ENCODE measurements at regions not wholly inside any gene's neighbourhood (a gene's known extent, or its start where the extent isn't known, plus 50 kb on each side); places are given as distances from the start of the nearest gene placed in this dataset.
"Not testable (repeated sequence)": the region's sequence is repeated elsewhere in the genome, so short reads cannot be mapped to it uniquely, and the experiment has no call there.

DNA sequence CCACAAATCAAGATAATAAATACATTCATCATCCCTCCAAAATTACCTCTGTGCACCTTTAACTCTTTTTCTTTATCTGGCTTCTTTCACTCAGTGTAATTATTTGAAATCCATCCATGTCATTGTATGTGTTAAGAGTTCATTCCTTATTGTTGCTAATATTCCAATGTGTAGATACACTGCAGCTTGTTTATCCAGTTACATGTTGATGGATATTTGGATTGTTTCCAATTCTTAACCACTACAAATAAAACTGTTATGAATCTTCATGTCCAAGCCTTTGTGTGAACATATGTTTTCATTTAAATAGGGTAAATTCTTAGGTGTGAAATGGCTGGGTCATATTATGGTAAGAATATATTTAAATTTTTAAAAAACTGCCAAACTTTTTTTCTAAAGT is 323.3 kb upstream of the NCAM1 start:
- no peak for DNase-seq
- in situ Hi-C loops (cut with HindIII; ENCODE audit: low pct_ligation_motif_present, low pct_unique_long_range_greater_than_20kb, low sequenced_read_pairs), result no loop called here

DNA sequence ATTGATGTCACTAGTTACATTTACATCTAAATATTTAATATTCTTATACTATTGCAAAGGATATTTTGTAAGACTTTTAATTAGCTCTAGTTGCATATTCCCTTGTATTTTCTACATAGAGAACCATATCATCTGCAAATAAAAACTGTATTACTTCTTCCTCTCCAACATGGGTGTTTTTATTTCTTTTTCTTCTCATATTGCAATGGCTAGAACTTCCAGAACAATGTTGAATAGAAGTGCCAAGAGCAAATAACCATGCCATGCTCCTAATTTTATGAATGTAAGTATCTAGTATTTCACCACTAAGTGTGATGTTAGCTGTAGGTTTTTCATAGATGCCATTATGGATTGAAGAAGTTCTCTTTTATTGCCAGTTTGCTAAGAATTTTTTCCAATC is 321.8 kb upstream of the NCAM1 start:
- no peak for DNase-seq
- in situ Hi-C loops (cut with HindIII; ENCODE audit: low pct_ligation_motif_present, low pct_unique_long_range_greater_than_20kb, low sequenced_read_pairs), result no loop called here

DNA sequence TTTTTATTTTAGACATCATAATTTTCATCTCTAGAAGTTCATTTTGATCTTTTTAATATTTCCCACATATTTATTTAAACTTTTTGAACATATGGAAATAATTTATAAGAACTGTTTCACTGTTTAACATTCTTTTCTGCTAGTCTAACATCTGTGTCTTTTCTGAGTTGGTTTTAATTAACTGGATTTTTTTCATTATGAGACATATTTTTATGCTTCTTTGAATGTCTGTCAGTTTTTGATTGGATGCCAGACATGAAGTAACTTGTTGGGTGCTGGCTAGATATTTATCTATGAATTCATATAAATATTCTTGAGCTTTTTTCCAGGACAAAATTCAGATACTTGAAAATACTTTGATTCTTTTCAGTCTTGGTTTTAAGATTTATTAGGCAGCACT is 317.8 kb upstream of the NCAM1 start:
- in situ Hi-C loops (cut with HindIII; ENCODE audit: low pct_ligation_motif_present, low pct_unique_long_range_greater_than_20kb, low sequenced_read_pairs), result no loop called here
- DNase-seq, result no peak

DNA sequence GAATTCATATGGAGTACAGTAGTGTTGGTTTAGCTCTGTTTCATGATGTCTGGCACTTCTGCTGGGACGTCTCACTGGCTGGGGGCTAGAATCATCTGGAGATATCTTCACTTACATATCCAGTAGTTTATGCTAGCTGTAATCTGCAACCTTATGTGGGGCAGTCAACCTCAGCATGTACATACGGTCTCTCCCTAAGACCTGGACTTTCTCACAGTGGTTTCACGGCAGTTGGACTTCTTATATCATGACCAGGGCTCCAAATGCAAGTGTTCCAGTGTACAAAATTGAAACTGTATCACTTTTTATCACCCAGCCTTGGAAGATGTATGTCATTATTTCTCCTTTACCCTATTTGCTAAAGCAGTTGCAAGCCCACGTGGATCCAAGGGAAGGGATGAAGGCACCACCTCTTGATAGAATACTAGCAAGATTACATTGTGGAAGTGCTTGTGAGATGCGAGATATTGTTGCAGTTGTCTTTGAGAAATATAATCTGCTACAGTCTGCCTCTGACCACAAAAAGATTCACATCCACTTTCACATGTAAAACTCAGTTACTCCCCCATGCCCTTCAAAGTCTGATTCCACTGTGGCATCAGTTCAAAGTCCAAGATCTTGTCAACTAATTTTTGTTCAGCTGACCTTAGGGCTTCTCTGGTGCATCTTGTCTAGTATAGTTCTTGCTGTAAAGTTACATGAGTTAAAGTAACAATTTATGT is 316.6 kb upstream of the NCAM1 start:
- DNase-seq, result no peak
- in situ Hi-C loops (cut with HindIII; ENCODE audit: low pct_ligation_motif_present, low pct_unique_long_range_greater_than_20kb, low sequenced_read_pairs), result no loop called here

DNA sequence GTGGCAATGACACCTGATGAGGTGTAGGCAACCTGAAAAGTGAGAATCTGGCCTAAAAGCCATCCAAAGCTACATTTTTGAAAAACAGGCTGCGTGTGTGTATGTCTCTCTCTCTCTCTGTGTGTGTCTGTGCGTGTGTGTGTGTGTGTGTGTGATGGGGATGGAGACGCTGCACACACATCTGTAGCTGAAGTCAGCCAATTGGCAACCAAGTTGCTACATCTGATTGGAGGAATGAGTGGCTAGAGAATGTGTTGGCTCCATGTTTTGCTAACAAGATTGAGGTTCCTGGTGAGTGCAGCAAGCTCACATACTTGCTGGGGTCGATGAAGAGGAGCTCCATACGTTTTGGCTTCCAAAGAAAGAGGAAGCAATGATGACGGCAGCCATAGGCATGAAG is 311.4 kb upstream of the NCAM1 start:
- in situ Hi-C loops (cut with HindIII; ENCODE audit: low pct_ligation_motif_present, low pct_unique_long_range_greater_than_20kb, low sequenced_read_pairs), result no loop called here
- DNase-seq, result no peak

DNA sequence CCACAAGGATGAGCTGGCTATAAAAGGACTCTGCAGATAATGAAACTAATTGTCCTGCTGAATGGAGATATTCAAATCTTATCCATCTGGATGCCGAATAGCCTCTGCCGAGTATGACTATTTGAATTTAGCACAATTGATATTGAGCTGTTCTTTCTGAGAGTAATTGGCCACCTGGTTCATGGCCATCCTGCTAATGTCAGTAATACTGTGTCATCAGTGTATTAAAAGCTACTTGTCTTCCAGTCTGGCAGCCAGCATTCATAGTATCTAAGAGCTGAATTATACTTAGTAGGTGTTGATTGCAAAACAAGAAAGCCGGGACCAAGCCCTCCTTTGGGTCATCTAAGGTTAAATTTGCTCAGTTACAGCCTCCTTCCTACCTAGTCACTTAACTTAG is 310.7 kb upstream of the NCAM1 start:
- in situ Hi-C loops (cut with HindIII; ENCODE audit: low pct_ligation_motif_present, low pct_unique_long_range_greater_than_20kb, low sequenced_read_pairs), result no loop called here
- DNase-seq, result no peak

DNA sequence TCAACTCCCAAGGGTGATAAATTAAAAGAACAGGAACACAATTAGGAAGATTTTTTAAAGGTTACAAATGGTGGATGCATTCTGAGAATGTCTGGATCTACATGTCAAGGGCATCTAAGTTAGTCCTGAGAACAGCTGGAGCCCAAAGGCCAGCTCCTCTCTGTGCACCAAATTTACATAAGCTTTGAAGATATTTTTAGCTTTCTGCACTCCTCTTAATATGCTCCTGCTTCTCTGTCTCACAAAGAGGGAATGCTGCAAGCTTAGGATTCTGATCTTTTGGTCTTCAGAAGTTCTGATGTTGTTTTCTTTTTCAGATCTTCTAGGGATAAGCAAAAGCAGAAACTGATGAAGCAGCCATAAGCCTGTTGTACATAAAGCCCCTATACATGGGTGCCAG is 309.8 kb upstream of the NCAM1 start:
- no peak for DNase-seq
- in situ Hi-C loops (cut with HindIII; ENCODE audit: low pct_ligation_motif_present, low pct_unique_long_range_greater_than_20kb, low sequenced_read_pairs), result no loop called here

DNA sequence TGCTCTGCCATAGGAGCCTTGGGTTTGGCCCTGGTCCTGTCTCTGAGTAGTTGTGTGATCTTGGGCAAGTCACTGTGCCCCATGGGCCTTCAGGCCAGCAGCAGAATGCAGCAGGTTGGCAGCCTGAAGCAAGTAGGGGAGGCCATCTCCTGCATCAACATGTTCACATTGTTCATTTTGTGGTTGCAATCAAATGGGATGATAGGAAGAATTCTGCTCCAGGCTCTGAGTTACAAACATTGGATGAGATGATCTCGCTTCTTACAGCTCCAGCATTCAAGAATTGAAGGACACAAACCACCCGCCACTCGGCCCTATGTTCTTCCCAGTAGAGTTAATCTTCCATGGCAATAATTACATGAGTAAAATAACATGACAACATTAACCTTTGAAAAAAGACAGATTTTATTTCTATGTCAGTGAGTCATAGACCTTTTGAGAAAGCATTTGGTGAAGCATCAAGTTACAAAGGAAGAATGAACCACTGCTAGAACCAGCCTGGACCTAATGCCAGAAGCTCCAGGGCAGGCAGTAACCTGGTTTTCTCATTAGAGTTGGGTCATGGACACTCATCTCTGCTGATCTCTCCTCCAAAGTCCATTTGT is 308.3 kb upstream of the NCAM1 start:
- in situ Hi-C loops (cut with HindIII; ENCODE audit: low pct_ligation_motif_present, low pct_unique_long_range_greater_than_20kb, low sequenced_read_pairs), result no loop called here
- no peak for DNase-seq

DNA sequence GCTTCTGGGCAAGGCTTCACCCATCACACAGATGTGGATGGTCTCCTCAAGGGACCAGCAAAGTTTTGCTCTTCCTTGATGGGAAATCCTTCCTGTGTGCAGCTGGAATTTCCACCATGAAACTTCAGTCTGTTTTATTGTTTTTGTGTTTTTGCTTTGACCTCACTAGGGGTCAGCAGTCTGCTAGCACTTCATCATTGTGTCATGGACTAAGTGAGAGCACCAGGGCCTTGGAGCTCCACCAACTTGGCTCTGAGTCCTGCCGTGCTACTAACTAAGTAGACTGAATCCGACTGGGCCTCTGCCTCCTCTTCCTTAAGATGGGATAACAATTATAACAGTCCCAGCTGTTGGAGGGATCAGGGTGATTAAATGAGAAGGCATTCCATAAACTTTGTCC is 305.8 kb upstream of the NCAM1 start:
- DNase-seq, result no peak
- in situ Hi-C loops (cut with HindIII; ENCODE audit: low pct_ligation_motif_present, low pct_unique_long_range_greater_than_20kb, low sequenced_read_pairs), result no loop called here

DNA sequence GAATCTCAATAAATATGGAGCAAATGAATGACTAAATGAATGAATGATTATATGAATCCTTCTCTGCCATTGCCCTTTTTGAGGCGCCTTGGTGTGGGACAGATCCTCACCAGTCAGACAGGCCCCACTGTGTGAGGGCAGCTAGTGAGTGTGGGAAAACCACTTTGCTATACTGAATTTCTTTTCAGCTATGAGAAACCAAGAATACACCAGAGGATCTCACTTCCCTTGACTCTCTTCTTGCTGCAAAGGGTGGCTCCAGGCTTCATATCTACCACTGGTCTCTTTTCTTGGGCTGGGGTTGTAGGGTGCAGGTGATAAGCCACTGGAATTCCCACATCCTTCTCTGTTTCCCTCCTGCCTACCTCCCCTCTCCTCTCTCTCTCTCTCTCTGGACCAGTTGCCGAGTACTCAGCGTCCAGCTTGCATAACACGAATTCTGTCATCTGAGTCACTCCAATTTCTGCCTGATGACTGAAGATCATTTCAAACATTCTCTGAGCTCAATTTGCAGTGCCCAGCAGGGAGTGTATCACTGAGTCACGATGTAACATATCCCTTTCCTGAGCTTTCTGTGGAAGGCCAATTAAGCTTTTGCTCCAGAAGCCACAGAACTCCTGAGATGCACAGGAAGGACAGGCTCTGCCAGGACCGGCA is 304.3 kb upstream of the NCAM1 start:
- in situ Hi-C loops (cut with HindIII; ENCODE audit: low pct_ligation_motif_present, low pct_unique_long_range_greater_than_20kb, low sequenced_read_pairs), result no loop called here
- DNase-seq, result no peak

DNA sequence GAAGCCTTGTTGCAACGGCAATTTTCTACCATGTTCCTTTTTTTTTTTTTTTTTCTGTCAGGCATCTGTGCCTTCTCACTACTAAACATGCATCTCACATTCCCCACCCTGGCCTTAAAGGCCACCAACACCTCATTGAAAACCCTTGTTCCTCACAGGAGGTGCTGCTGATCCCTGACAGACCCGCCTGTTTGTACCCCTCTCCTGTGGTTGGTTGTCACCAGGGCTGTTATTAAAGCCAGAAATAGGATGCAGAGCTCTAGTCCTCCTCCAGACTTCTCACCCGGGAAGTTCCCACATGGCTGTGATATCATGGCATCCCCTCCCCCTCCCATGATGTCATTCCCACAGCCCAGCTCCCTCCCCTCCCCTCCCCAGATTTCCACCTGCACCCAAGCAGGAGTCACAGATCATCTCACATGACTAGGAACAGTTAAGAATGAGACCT is 302.8 kb upstream of the NCAM1 start:
- DNase-seq, result no peak
- in situ Hi-C loops (cut with HindIII; ENCODE audit: low pct_ligation_motif_present, low pct_unique_long_range_greater_than_20kb, low sequenced_read_pairs), result no loop called here

DNA sequence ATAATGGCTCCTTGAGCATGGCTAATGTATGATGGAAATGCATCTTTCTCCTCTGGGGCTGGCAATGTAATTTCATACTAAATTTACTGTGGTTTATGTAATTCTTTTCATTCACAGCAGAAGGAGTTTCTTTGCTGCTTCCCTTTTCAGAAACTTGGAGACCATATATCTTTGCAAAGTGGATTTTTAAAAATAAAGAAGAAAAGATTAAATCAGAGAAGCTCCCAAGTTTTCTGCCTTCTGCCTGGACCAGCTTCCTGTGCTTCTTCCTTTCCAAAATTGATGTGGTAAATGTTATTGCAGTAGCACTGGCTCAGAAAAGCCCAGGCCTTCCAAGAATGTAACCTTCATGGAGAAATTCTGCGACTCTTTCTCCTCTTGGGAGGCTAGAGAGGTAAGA is 300.1 kb upstream of the NCAM1 start:
- in situ Hi-C loops (cut with HindIII; ENCODE audit: low pct_ligation_motif_present, low pct_unique_long_range_greater_than_20kb, low sequenced_read_pairs), result no loop called here

DNA sequence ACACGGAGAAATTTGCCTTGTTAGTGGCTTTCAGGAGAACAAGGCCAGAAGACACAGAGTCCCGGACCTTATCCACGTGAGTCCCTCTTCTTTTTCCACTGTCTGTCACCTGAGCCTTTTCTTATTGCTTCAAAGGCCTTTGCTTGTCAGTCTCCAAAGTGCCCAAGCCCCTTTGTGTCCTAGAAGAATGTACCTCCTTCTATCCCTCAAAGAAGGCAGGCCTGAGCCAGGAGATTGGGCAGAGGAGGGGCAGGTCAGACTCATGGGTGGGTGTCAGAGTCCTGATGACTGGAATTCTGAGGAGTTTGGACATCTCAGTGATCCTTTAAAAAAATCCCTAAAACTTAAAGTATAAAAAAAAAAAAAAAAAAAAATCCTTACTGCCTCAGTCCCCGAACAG is 299.6 kb upstream of the NCAM1 start:
- in situ Hi-C loops (cut with HindIII; ENCODE audit: low pct_ligation_motif_present, low pct_unique_long_range_greater_than_20kb, low sequenced_read_pairs), result no loop called here

More for the DNA sequence above, 300.1 kb upstream of the NCAM1 start:
- DNase-seq, result no peak

DNA sequence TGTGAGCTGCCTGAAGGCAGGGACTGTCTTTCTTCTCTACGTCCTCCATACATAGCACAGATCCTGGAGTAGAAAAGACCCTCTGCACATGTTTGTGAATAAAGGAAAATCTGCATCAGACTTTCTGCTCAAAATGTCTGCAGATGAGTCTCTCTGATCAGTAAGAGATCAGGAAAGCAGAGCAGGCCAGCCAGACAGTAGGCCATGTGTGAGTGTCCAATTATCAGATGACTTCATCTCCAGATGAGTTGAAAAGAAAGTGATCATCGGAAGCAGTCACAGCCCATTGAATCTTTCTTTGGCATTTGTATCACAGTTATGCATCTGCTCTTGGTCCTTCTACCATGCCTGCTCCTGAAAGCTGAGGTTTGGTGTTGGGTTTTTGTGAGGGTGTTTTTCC is 298.7 kb upstream of the NCAM1 start:
- in situ Hi-C loops (cut with HindIII; ENCODE audit: low pct_ligation_motif_present, low pct_unique_long_range_greater_than_20kb, low sequenced_read_pairs), result no loop called here
- DNase-seq, result no peak

More for the DNA sequence above, 299.6 kb upstream of the NCAM1 start:
- DNase-seq, result no peak

DNA sequence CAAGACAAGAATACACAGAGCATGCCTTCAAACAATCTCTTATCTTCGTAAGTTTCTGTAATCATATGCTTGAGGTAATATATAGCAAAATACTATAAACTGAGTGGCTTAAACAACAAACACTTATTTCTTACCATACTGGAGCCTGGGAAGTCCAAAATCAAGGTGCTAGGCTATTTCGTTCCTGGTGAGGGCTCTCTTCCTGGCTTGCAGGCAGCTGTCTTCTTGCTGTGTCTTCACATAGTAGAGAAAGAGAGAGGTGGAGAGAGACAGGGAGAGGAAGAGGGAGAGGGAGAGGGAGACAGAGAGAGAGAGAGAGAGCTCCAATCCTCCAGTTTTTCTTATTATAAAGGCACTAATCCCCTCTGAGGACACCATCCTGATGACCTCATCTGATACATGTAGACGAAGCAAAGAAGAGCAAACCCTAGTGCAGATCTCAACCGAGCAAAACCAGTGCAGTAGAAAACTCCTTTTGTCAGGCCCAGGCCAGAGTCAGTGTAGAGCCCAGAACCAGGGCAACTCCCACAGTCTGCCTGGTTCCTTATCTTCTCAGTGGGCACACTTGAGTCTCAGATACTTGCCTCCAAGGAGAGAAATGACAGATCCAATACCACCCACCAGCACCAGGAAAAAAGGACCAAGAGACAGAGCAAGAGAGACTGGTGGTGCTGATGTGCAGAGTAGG is 297.1 kb upstream of the NCAM1 start:
- no peak for DNase-seq
- in situ Hi-C loops (cut with HindIII; ENCODE audit: low pct_ligation_motif_present, low pct_unique_long_range_greater_than_20kb, low sequenced_read_pairs), result no loop called here

DNA sequence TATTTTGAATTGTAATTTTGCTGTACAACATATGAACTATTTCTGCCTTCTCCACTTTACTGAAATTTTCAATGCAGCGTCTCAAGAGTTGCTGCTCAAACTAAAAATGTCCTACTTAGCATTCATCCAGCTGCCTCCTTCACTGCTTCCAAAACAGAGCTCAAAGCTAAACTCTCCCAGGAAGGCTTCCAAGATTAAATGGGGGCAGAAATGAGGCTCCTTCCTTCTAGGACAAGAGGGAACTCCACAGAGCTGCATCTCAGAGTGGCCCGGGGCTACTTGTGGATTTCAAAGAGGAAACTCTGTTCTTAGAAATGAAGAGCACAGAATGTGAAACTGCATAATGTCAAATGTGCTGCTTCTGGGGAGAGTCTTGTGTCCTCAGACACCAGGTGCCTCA is 295.9 kb upstream of the NCAM1 start:
- no peak for DNase-seq
- in situ Hi-C loops (cut with HindIII; ENCODE audit: low pct_ligation_motif_present, low pct_unique_long_range_greater_than_20kb, low sequenced_read_pairs), result no loop called here

DNA sequence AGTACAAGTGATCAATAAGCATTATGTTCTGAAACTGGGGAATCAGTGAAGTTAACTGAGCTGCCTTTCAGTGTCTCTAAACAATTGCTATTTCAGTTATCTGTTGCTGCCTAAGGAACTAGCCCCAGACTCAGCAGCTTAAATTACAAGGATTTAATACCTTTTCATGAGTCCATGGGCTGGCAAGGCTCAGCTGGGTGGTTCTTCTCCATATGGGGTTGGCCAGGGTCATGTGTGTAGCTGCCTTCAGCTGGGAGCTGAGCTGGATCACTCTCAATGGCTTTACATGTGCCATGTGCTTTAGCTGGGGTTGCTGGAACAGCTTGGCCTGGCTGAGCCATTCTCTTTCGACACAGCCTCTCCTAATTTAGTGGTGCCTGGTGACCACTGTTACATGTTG is 295.0 kb upstream of the NCAM1 start:
- no peak for DNase-seq
- in situ Hi-C loops (cut with HindIII; ENCODE audit: low pct_ligation_motif_present, low pct_unique_long_range_greater_than_20kb, low sequenced_read_pairs), result no loop called here

DNA sequence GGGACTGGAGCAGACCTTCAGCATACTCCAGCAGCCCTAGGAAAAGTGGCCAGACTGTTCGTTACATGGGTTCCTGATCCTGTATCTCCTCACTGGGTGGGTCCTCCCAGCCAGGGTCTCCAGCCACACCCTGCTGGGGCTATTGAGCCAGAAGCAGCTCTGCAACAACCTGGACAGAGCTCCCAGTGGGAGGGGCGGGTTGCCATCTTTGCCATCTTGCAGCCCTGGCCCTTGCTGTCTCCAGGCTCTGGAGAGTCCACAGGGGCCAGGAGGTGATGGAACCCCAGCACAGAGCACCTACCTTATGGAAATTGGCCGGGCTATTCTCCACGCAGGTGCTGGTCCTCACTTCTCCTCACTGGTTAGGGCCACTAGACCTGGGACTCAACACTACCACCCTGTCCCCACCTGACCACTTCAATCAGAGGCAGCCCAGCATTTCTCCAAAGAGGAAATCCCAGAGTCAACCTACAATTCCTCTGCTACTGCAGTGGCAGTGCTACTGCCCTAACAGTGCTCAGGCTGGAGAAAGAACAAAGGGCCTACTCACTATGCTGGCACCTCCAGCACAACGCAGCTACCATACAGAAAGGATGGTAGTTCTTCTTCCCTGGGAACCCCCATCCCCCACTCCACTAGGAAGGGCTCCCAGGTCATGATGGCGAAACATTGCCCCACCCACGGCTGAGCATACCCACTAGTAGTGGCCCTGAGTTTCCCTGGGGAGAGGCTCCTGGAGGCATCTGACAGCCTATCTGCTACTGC is 290.2 kb upstream of the NCAM1 start:
- in situ Hi-C loops (cut with HindIII; ENCODE audit: low pct_ligation_motif_present, low pct_unique_long_range_greater_than_20kb, low sequenced_read_pairs), result no loop called here
- no peak for DNase-seq

DNA sequence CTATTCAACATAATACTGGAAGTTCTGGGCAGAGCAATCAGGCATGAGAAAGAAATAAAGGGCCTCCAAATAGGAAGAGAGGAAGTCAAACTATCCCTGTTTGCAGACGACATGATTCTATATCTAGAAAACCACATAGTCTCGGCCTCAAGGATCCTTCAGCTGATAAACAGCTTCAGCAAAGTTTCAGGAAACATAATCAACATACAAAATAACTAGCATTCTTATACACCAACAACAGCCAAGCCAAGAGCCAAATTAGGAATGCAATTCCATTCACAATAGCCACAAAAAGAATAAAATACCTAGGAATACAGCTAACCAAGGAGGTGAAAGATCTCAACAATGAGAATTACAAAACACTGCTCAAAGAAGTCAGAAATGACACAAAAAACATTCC is 287.8 kb upstream of the NCAM1 start:
- DNase-seq; in situ Hi-C loops (cut with HindIII; ENCODE audit: low pct_ligation_motif_present, low pct_unique_long_range_greater_than_20kb, low sequenced_read_pairs): not testable (repeated sequence)
